ENCODE measurements at regions not wholly inside any gene's neighbourhood (a gene's known extent, or its start where the extent isn't known, plus 50 kb on each side); places are given as distances from the start of the nearest gene placed in this dataset.

- DNase-seq: no peak
- H3K9me3 ChIP-seq: no peaks in the 10 kb centered on the region
These were observed 740.1 kb downstream of the KLHL13 start for GRCh38 chrX:117376460-117376859.

GRCh38 chrX:117335209-117335608, 781.4 kb downstream of the KLHL13 start:
- no peak for TF ChIP-seq CTCF (IDR thresholded peaks at IDR 0.05)
- H3K9me3 ChIP-seq: peaks cover 0 to 2% (median 0%) of the 10 kb centered on the region in 11 donors
- no peak overlapping the region for H3K4me3 ChIP-seq
- H3K4me1 ChIP-seq: no peaks in the 10 kb centered on the region
- no peak overlapping the region for H3K27ac ChIP-seq
- ATAC-seq (no peak), DNase-seq (no peak)
- H3K27me3 ChIP-seq: no peaks in the 10 kb centered on the region
- H3K36me3 ChIP-seq: no peaks in the 10 kb centered on the region
- WGBS, 2 donors: 54 to 68% methylated on average over 1 of the region's 1 CpG
- intact Hi-C loops (cut with DNase I): no loop called here

More at GRCh38 chrX:117376460-117376859, 740.1 kb downstream of the KLHL13 start:
- TF ChIP-seq CTCF (IDR thresholded peaks at IDR 0.05): no peak
- Histone ChIP-seq H3K4me3 (no peak overlapping the region), H3K4me1 (no peaks in the 10 kb centered on the region), H3K27ac (no peak overlapping the region), H3K36me3 (no peaks in the 10 kb centered on the region), H3K27me3 (no peaks in the 10 kb centered on the region)
- ATAC-seq: no peak
- intact Hi-C loops (cut with DNase I): no loop called here

- no peaks in the 10 kb centered on the region for H3K4me1 ChIP-seq
- WGBS, 2 donors: 67% methylated on average over 1 of the region's 1 CpG
- peaks cover 0 to 34% (median 0%) of the 10 kb centered on the region in 11 donors for H3K9me3 ChIP-seq
- no peak for DNase-seq
- H3K4me3 ChIP-seq: no peak overlapping the region
- no peak for ATAC-seq
- no peak for TF ChIP-seq CTCF (IDR thresholded peaks at IDR 0.05)
- H3K27me3 ChIP-seq: no peaks in the 10 kb centered on the region
- intact Hi-C loops (cut with DNase I): no loop called here
- H3K27ac ChIP-seq: no peak overlapping the region
- H3K36me3 ChIP-seq: no peaks in the 10 kb centered on the region
These were observed 789.2 kb downstream of the KLHL13 start for GRCh38 chrX:117327373-117327772.

- Histone ChIP-seq H3K27ac (no peak overlapping the region), H3K9me3 (peaks cover 0 to 34% (median 0%) of the 10 kb centered on the region in 11 donors), H3K27me3 (no peaks in the 10 kb centered on the region), H3K36me3 (no peaks in the 10 kb centered on the region), H3K4me1 (no peaks in the 10 kb centered on the region), H3K4me3 (no peak overlapping the region)
- DNase-seq: no peak
- intact Hi-C loops (cut with DNase I): no loop called here
- ATAC-seq: no peak
- TF ChIP-seq CTCF (IDR thresholded peaks at IDR 0.05): no peak
- WGBS, 2 donors: 65 to 78% methylated on average over 3 of the region's 3 CpGs
These were observed 790.9 kb downstream of the KLHL13 start for GRCh38 chrX:117325706-117326105.
